Effector memory CD4-positive, alpha-beta T cell (primary cell): ENCODE measurements at regions not wholly inside any gene's neighbourhood (a gene's known extent, or its start where the extent isn't known, plus 50 kb on each side); places are given as distances from the start of the nearest gene placed in this dataset.

Source experiments
- DNase-seq, 3 donors: peaks; one replicate each; pipeline ENCODE4 v3.0.0-alpha.2; 2020
- H3K27ac ChIP-seq: 2 replicates; pipeline ENCODE4 v1.7.0; 2013; ENCODE audit warnings: mild to moderate bottlenecking, low read length, moderate library complexity; ENCODE audit not compliant: insufficient read depth, poor library complexity, severe bottlenecking
- H3K27me3 ChIP-seq: replicated peaks from 2 replicates; pipeline ENCODE4 v1.7.0; 2013; ENCODE audit warnings: mild to moderate bottlenecking, low read length; ENCODE audit not compliant: insufficient read depth, control insufficient read depth, poor library complexity, severe bottlenecking
- H3K36me3 ChIP-seq: 2 replicates; pipeline ENCODE4 v1.7.0; 2013; ENCODE audit warnings: mild to moderate bottlenecking, low read length, moderate library complexity; ENCODE audit not compliant: control insufficient read depth, insufficient read depth
- H3K4me1 ChIP-seq: 2 replicates; pipeline ENCODE4 v1.7.0; 2013; ENCODE audit warnings: low read length, mild to moderate bottlenecking; ENCODE audit not compliant: control insufficient read depth, insufficient read depth, poor library complexity, severe bottlenecking
- H3K4me3 ChIP-seq: 2 replicates; pipeline ENCODE4 v1.7.0; 2013; ENCODE audit warnings: low read length, low read depth, mild to moderate bottlenecking; ENCODE audit not compliant: insufficient read depth, poor library complexity, severe bottlenecking
- H3K9me3 ChIP-seq: 2 replicates; pipeline ENCODE4 v1.7.0; 2013; ENCODE audit warnings: mild to moderate bottlenecking, low read length, moderate library complexity; ENCODE audit not compliant: control insufficient read depth

GRCh38 chr3:152547153-152547552 lies 278.4 kb downstream of the MBNL1 start:
- no peak for DNase-seq
- Histone ChIP-seq H3K27ac (no peak overlapping the region), H3K27me3 (peaks cover 5% of the 10 kb centered on the region), H3K36me3 (no peaks in the 10 kb centered on the region), H3K4me3 (no peak overlapping the region), H3K4me1 (no peaks in the 10 kb centered on the region), H3K9me3 (no peaks in the 10 kb centered on the region)

DNA sequence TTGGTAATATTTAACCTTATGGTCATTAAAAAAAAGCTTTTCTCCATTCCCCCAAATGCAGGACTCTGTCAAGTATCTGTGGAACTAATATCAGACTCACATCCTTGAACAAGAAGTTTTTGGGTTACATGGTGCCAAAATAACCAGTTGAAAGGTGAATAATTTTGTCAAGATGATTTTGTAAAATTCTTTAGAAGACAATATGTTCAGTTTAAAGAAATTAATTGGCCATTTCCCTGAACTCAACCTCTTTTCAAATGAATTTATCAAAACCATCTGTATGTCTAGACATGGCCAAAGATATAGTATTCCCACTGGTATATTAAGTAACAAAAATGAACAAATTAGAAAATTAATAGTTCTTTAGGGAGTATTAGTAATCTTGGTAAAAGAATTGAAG lies 280.5 kb downstream of the MBNL1 start:
- no peaks in the 10 kb centered on the region for H3K9me3 ChIP-seq

GRCh38 chr3:152550284-152550683 lies 281.6 kb downstream of the MBNL1 start:
- no peaks in the 10 kb centered on the region for H3K9me3 ChIP-seq
- no peaks in the 10 kb centered on the region for H3K36me3 ChIP-seq
- DNase-seq = no peak
- H3K27ac ChIP-seq = no peak overlapping the region
- H3K4me1 ChIP-seq = no peaks in the 10 kb centered on the region
- H3K27me3 ChIP-seq = peaks cover 2% of the 10 kb centered on the region
- no peak overlapping the region for H3K4me3 ChIP-seq

More for the DNA sequence above, 280.5 kb downstream of the MBNL1 start:
- no peak for DNase-seq
- H3K36me3 ChIP-seq = no peaks in the 10 kb centered on the region
- no peak overlapping the region for H3K27ac ChIP-seq
- no peak overlapping the region for H3K4me3 ChIP-seq
- no peaks in the 10 kb centered on the region for H3K4me1 ChIP-seq
- peaks cover 2% of the 10 kb centered on the region for H3K27me3 ChIP-seq

DNA sequence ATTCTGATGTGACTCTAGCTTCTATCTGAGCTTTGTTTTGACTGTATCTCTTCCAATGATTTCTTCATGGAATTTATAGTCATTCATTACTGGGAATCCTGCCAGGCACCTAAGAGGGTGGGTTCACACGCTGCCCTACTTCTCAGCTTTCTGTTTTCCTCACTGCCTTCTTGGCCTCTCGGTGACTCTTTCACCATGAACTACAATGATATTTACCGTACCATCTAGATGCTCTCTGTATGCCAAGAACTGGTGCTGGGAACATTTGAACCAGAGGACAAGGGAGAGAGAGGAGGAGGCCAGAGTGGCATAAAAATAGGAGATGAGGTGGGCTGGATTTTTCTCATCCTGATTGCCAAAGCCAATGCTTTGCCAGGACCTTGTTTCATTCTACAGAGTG lies 280.0 kb upstream of the P2RY1 start:
- no peaks in the 10 kb centered on the region for H3K4me1 ChIP-seq
- no peak overlapping the region for H3K4me3 ChIP-seq
- peaks cover 2% of the 10 kb centered on the region for H3K27me3 ChIP-seq
- H3K36me3 ChIP-seq = no peaks in the 10 kb centered on the region
- no peaks in the 10 kb centered on the region for H3K9me3 ChIP-seq
- H3K27ac ChIP-seq = no peak overlapping the region
- no peak for DNase-seq

GRCh38 chr3:152555666-152556291 lies 279.2 kb upstream of the P2RY1 start:
- Histone ChIP-seq H3K36me3 (no peaks in the 10 kb centered on the region), H3K27me3 (no peaks in the 10 kb centered on the region), H3K9me3 (no peaks in the 10 kb centered on the region), H3K4me3 (no peak overlapping the region), H3K4me1 (no peaks in the 10 kb centered on the region), H3K27ac (no peak overlapping the region)
- no peak for DNase-seq

- Histone ChIP-seq H3K4me1 (no peaks in the 10 kb centered on the region), H3K9me3 (no peaks in the 10 kb centered on the region), H3K4me3 (no peak overlapping the region), H3K27me3 (no peaks in the 10 kb centered on the region), H3K27ac (no peak overlapping the region), H3K36me3 (no peaks in the 10 kb centered on the region)
- DNase-seq = no peak
These were observed 278.1 kb upstream of the P2RY1 start for GRCh38 chr3:152556731-152557254.

DNA sequence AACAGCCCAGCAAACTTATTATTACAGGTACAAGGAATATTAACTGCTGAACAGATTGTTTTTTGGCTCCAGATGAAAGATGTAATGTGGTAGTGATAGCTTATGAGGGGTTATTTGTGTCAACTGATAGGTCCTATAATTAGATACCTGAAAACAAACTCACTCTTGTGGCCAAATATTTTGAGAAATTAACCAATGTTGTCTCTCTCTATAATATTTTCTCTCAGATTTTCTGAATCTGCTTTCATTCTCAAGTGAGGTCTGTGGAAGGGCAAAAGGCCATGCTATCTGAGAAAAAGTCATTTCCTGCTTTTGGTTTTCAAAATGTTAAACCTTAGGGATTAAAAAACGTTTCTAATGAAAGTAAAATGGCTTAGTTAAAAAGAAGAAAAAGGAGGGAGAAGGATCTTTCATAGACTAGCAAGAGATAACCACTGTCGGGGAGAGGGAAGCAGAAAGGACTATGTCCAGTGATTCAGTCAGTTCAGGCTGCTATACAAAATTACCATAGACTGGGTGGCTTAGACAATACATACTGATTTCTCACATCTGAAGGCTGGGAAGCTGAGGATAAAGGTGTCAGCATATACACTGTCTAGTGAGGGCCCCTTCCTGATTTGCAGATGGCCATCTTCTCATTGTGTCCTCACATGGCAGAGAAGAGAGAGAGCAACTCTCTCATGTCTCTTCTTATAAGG lies 277.5 kb upstream of the P2RY1 start:
- Histone ChIP-seq H3K4me3 (no peak overlapping the region), H3K27me3 (no peaks in the 10 kb centered on the region), H3K36me3 (no peaks in the 10 kb centered on the region), H3K9me3 (no peaks in the 10 kb centered on the region), H3K27ac (no peak overlapping the region), H3K4me1 (no peaks in the 10 kb centered on the region)
- no peak for DNase-seq

GRCh38 chr3:152558386-152558785 lies 276.5 kb upstream of the P2RY1 start:
- H3K9me3 ChIP-seq = no peaks in the 10 kb centered on the region
- H3K36me3 ChIP-seq = no peaks in the 10 kb centered on the region
- DNase-seq = no peak
- no peak overlapping the region for H3K4me3 ChIP-seq
- H3K27me3 ChIP-seq = no peaks in the 10 kb centered on the region
- H3K4me1 ChIP-seq = no peaks in the 10 kb centered on the region
- no peak overlapping the region for H3K27ac ChIP-seq

DNA sequence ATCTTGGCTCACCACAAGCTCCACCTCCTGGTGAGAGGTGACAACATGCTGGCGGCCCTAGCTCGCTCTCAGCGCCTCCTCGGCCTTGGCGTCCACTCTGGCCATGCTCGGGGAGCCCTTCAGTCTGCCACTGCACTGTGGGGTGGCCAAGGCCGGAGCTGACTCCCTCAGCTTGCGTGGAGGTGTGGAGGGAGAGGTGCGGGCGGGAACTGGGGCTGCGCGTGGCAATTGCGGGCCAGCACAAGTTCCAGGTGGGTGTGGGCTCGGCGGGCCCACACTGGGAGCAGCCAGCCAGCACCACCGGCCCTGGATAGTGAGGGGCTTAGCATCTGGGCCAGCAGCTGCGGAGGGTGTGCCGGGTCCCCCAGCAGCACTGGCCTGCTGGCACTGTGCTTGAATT lies 275.7 kb upstream of the P2RY1 start:
- Histone ChIP-seq H3K9me3 (no peaks in the 10 kb centered on the region), H3K27ac (no peak overlapping the region), H3K36me3 (no peaks in the 10 kb centered on the region), H3K27me3 (no peaks in the 10 kb centered on the region), H3K4me1 (no peaks in the 10 kb centered on the region), H3K4me3 (no peak overlapping the region)
- DNase-seq = no peak

DNA sequence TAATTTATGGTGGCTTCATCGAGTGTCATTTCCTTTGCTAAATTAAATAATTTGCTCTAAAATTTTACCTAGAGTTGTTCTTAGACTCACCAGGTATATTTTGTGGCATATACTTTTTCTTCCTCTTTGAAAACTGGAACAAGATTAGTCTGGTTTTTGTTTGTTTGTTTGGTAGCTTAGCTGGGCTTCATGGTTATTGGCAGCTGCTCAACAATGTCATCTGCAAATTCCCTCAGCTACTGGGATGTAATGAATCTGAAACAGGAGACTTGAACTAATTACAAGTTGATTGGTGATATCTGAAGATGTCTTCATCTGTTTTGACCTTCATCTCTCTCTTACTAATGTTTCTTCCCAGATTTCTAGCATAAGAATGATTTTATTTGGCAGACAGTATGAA lies 270.5 kb upstream of the P2RY1 start:
- H3K27me3 ChIP-seq = no peaks in the 10 kb centered on the region
- no peak for DNase-seq
- H3K4me3 ChIP-seq = no peak overlapping the region
- no peaks in the 10 kb centered on the region for H3K9me3 ChIP-seq
- no peaks in the 10 kb centered on the region for H3K4me1 ChIP-seq
- H3K27ac ChIP-seq = no peak overlapping the region
- no peaks in the 10 kb centered on the region for H3K36me3 ChIP-seq
